ENCODE measurements at regions not wholly inside any gene's neighbourhood (a gene's known extent, or its start where the extent isn't known, plus 50 kb on each side); places are given as distances from the start of the nearest gene placed in this dataset.
"Not testable (repeated sequence)": the region's sequence is repeated elsewhere in the genome, so short reads cannot be mapped to it uniquely, and the experiment has no call there.

- intact Hi-C loops (cut with DNase I): no loop called here
- peak in 5 of 42 donors; percentile 6 to 38 (median 12) for DNase-seq
Measured at GRCh38 chr1:178664278-178664677, 60.8 kb upstream of the RALGPS2 start.

GRCh38 chr1:178665579-178665978, 59.5 kb upstream of the RALGPS2 start:
- intact Hi-C loops (cut with DNase I): no loop called here

GRCh38 chr1:178666891-178667290, 58.2 kb upstream of the RALGPS2 start:
- DNase-seq; intact Hi-C loops (cut with DNase I): not testable (repeated sequence)

More at GRCh38 chr1:178665579-178665978, 59.5 kb upstream of the RALGPS2 start:
- DNase-seq: no peak

DNA sequence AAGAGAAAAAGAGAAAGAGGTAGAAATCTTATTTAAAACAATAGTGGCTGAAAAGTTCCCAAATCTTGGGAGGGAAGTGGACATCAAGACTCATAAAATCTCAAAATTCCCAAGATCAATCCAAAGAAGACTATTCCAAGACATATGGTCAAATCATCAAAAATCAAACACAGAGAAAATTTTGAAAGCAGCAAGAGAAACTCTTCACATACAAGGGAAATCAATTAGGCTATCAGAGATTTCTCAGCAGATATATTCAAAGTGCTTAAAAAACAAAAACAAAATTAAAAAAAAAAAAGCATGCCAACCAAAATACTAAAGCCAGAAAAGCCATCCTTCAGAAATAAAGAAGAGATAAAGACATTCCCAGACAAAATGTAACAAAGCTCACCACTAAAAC, 52.6 kb upstream of the RALGPS2 start:
- DNase-seq: no peak
- intact Hi-C loops (cut with DNase I): no loop called here

GRCh38 chr1:178674559-178674958, 50.5 kb upstream of the RALGPS2 start:
- intact Hi-C loops (cut with DNase I); DNase-seq: not testable (repeated sequence)
